Right hindlimb (tissue), 1 donor: ENCODE measurements at regions not wholly inside any gene's neighbourhood (a gene's known extent, or its start where the extent isn't known, plus 50 kb on each side); places are given as distances from the start of the nearest gene placed in this dataset.
"Not testable (repeated sequence)": the region's sequence is repeated elsewhere in the genome, so short reads cannot be mapped to it uniquely, and the experiment has no call there.

Experiments
- DNase-seq: peaks from one replicate; pipeline ENCODE4 v3.0.0-alpha.2; 2018

GRCh38 chr1:199832451-199832850, 195.1 kb upstream of the NR5A2 start:
- DNase-seq: no peak

- no peak for DNase-seq
Measured at GRCh38 chr1:199834711-199835110, 192.8 kb upstream of the NR5A2 start.

- DNase-seq: no peak
Measured at GRCh38 chr1:199836430-199836829, 191.1 kb upstream of the NR5A2 start.

- no peak for DNase-seq
Measured at GRCh38 chr1:199837321-199837720, 190.2 kb upstream of the NR5A2 start.

- not testable (repeated sequence) for DNase-seq
Measured at GRCh38 chr1:199839608-199840007, 187.9 kb upstream of the NR5A2 start.

- not testable (repeated sequence) for DNase-seq
Measured at GRCh38 chr1:199843096-199843495, 184.4 kb upstream of the NR5A2 start.

- DNase-seq: no peak
Measured at GRCh38 chr1:199843861-199844260, 183.6 kb upstream of the NR5A2 start.

- no peak for DNase-seq
Measured at GRCh38 chr1:199847021-199847420, 180.5 kb upstream of the NR5A2 start.

- DNase-seq: no peak
Measured at GRCh38 chr1:199851439-199852140, 175.9 kb upstream of the NR5A2 start.

- DNase-seq: no peak
Measured at GRCh38 chr1:199854686-199855321, 172.7 kb upstream of the NR5A2 start.

GRCh38 chr1:199855580-199855979, 171.9 kb upstream of the NR5A2 start:
- no peak for DNase-seq

GRCh38 chr1:199856216-199856780, 171.2 kb upstream of the NR5A2 start:
- DNase-seq: no peak

GRCh38 chr1:199857108-199857507, 170.4 kb upstream of the NR5A2 start:
- no peak for DNase-seq

- no peak for DNase-seq
Measured at GRCh38 chr1:199857516-199857915, 170.0 kb upstream of the NR5A2 start.

GRCh38 chr1:199858171-199858570, 169.3 kb upstream of the NR5A2 start:
- DNase-seq: no peak

- no peak for DNase-seq
Measured at GRCh38 chr1:199858856-199859255, 168.7 kb upstream of the NR5A2 start.

GRCh38 chr1:199859491-199859933, 168.0 kb upstream of the NR5A2 start:
- DNase-seq: no peak

- no peak for DNase-seq
Measured at GRCh38 chr1:199861020-199861795, 166.3 kb upstream of the NR5A2 start.

- DNase-seq: no peak
Measured at GRCh38 chr1:199862047-199862446, 165.5 kb upstream of the NR5A2 start.

GRCh38 chr1:199866210-199866617, 161.3 kb upstream of the NR5A2 start:
- DNase-seq: no peak

- no peak for DNase-seq
Measured at GRCh38 chr1:199867601-199868000, 159.9 kb upstream of the NR5A2 start.

GRCh38 chr1:199868777-199869176, 158.7 kb upstream of the NR5A2 start:
- DNase-seq: no peak

- DNase-seq: no peak
Measured at GRCh38 chr1:199875337-199875736, 152.2 kb upstream of the NR5A2 start.

GRCh38 chr1:199875856-199876255, 151.7 kb upstream of the NR5A2 start:
- DNase-seq: no peak
